Cardiac muscle cell (in vitro differentiated cells and primary cell): ENCODE measurements at regions not wholly inside any gene's neighbourhood (a gene's known extent, or its start where the extent isn't known, plus 50 kb on each side); places are given as distances from the start of the nearest gene placed in this dataset.

ENCODE experiments used
- DNase-seq, 2 donors: peaks; one replicate each; pipeline versions ENCODE4 v3.0.0 to v3.0.0-alpha.2; 2010 to 2017; ENCODE audit warnings: low read depth in 1 of 2, low spot score in 1 of 2
- H3K27ac ChIP-seq: fragments of 200-600 bp; sonication (generic); 2 replicates; pipeline ENCODE4 v1.5.1; 2016
- H3K27me3 ChIP-seq: fragments of 200-600 bp; sonication (generic); 2 replicates; pipeline ENCODE4 v1.6.0; 2016; ENCODE audit warnings: control low read depth
- H3K36me3 ChIP-seq: fragments of 200-600 bp; sonication (generic); 2 replicates; pipeline ENCODE4 v1.5.1; 2016; ENCODE audit warnings: control low read depth
- H3K4me1 ChIP-seq: fragments of 200-600 bp; sonication (generic); 2 replicates; pipeline ENCODE4 v1.8.1; 2017; ENCODE audit warnings: low read depth, mild to moderate bottlenecking, mixed run types
- H3K4me3 ChIP-seq: fragments of 200-600 bp; sonication (generic); 2 replicates; pipeline ENCODE4 v1.5.1; 2016; ENCODE audit warnings: mild to moderate bottlenecking
- H3K9me3 ChIP-seq: fragments of 200-600 bp; sonication (generic); 2 replicates; pipeline ENCODE4 v1.5.1; 2017; ENCODE audit warnings: low read depth, mild to moderate bottlenecking, control low read depth
- TF ChIP-seq, protein P1 (sequence below): IDR thresholded peaks from 2 replicates; pipeline ENCODE4 v1.5.1; 2012; ENCODE audit warnings: low read depth, mild to moderate bottlenecking, low read length

DNA sequence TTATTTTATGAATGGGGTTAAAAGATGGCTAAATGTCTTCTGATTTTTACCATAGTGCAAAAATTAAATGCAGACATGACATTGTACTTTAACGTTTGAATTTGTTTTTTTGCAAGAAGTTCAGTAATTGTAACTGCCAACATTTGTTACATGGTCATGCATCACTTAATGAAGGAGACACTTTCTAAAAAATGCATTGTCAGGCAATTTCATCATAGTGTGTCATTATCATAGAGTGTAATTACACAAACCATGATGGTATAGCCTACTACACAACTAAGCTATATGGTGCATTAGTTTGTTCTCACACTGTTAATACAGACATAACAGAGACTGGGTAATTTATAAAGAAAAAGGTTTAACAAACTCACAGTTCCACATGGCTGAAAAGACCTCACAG, 50.0 kb upstream of the NAA35 start:
- no peak overlapping the region for H3K4me3 ChIP-seq
- no peaks in the 10 kb centered on the region for H3K36me3 ChIP-seq
- TF ChIP-seq, protein P1, sequence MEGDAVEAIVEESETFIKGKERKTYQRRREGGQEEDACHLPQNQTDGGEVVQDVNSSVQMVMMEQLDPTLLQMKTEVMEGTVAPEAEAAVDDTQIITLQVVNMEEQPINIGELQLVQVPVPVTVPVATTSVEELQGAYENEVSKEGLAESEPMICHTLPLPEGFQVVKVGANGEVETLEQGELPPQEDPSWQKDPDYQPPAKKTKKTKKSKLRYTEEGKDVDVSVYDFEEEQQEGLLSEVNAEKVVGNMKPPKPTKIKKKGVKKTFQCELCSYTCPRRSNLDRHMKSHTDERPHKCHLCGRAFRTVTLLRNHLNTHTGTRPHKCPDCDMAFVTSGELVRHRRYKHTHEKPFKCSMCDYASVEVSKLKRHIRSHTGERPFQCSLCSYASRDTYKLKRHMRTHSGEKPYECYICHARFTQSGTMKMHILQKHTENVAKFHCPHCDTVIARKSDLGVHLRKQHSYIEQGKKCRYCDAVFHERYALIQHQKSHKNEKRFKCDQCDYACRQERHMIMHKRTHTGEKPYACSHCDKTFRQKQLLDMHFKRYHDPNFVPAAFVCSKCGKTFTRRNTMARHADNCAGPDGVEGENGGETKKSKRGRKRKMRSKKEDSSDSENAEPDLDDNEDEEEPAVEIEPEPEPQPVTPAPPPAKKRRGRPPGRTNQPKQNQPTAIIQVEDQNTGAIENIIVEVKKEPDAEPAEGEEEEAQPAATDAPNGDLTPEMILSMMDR, result no peak
- H3K4me1 ChIP-seq, result no peaks in the 10 kb centered on the region
- DNase-seq, result no peak
- no peaks in the 10 kb centered on the region for H3K9me3 ChIP-seq
- H3K27me3 ChIP-seq, result no peaks in the 10 kb centered on the region
- no peak overlapping the region for H3K27ac ChIP-seq
